Esophagus muscularis mucosa (tissue), 4 donors: ENCODE measurements at regions not wholly inside any gene's neighbourhood (a gene's known extent, or its start where the extent isn't known, plus 50 kb on each side); places are given as distances from the start of the nearest gene placed in this dataset.

Experiments used
- CTCF ChIP-seq, 3 experiments: fragments of 200-600 bp in 2 of 3; fragments of 450-650 bp in 1 of 3; sonication (generic) in 2 of 3; IDR thresholded peaks; one replicate each; pipeline ENCODE4 v1.5.1; 2017 to 2019; ENCODE audit warnings: antibody characterized with exemption in 3 of 3, mild to moderate bottlenecking in 2 of 3, moderate library complexity in 1 of 3
- EP300 ChIP-seq: sonication (generic); formaldehyde crosslinking; IDR thresholded peaks from one replicate; pipeline ENCODE4 v1.6.1; 2017; ENCODE audit warnings: antibody characterized with exemption
- POLR2A ChIP-seq: fragments of 450-650 bp; IDR thresholded peaks from one replicate; pipeline ENCODE4 v1.6.1; 2017; ENCODE audit warnings: antibody characterized with exemption, moderate library complexity, mild to moderate bottlenecking, low read depth
- POLR2AphosphoS5 ChIP-seq, 2 donors: sonication (generic); formaldehyde crosslinking; IDR thresholded peaks; one replicate each; pipeline ENCODE4 v1.6.1; 2017; ENCODE audit warnings: antibody characterized with exemption in 2 of 2

DNA sequence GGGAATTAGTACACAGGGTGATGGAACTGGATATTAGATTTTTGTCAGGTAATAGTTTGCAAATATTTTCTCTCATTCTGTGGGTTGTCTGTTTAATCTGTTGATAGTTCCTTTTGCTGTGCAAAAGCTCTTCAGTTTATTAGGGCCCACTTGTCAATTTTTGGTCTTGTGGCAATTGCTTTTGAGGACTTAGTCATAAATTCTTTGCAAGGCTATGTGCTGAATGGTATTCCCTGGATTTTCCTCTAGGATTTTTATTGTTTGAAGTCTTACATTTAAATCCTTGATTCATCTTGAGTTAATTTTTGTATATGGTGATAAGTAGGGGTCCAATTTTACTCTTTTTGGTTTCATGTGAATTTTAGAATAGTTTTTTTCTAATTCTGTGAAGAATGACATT lies 111.3 kb downstream of the ARRDC4 start:
- no peak for TF ChIP-seq CTCF (IDR thresholded peaks at IDR 0.05)
- no peak for TF ChIP-seq EP300
- TF ChIP-seq POLR2AphosphoS5 (IDR thresholded peaks at IDR 0.05): no peak
- TF ChIP-seq POLR2A: no peak
